SK-MEL-5 (cell line): ENCODE measurements at regions not wholly inside any gene's neighbourhood (a gene's known extent, or its start where the extent isn't known, plus 50 kb on each side); places are given as distances from the start of the nearest gene placed in this dataset.
"Not testable (repeated sequence)": the region's sequence is repeated elsewhere in the genome, so short reads cannot be mapped to it uniquely, and the experiment has no call there.

Experiments
- DNase-seq: peaks from one replicate; pipeline ENCODE4 v3.0.0-alpha.2; 2016; ENCODE audit warnings: low read depth, low spot score
- in situ Hi-C: cut with HindIII; loops from 2 replicates; pipeline ENCODE4 v1.10.0; 2016; ENCODE audit warnings: low sequenced_read_pairs, high pct_unique_total_duplicates, low pct_unique_long_range_greater_than_20kb

DNA sequence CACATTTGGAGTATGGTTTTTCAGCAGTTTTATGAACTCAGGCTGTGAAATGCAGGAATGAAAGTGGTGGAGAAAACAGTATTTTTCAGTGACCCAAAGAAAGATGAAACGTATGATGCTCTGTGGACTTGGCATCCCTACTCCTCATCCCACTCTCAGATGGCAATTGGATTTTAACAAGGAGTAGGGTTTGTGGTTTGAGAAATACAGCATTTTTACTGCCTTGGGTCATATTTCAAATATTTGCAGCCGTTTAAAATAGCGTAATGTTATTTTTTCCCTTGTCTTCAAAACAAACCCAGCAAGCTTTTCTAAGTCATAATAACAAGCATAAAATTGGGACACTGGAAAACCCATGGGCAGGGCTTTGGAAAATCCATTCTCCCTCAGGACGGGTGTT lies 117.2 kb upstream of the LRIG1 start:
- in situ Hi-C loops, result no loop called here
- DNase-seq, result no peak

DNA sequence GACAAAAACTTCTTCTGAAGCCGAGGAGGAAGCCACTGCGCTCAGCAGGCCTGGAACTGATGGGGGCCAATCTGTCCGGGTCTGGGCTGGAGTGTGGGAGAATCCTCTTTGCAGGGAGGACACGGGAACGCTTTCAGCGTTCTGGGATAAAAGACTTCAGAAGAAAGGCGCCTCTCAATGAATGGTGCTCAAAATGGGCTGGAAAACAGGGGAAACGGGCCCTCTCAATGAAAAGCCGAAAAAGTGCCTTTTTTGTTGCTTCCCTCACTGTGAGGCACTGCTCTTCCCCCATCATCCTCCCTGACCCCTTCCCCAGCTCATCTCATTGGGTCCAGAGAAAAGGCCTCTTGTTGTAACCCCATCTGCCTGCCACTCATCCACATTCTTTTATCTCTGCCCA lies 119.5 kb upstream of the LRIG1 start:
- in situ Hi-C loops, result no loop called here
- DNase-seq, result no peak

DNA sequence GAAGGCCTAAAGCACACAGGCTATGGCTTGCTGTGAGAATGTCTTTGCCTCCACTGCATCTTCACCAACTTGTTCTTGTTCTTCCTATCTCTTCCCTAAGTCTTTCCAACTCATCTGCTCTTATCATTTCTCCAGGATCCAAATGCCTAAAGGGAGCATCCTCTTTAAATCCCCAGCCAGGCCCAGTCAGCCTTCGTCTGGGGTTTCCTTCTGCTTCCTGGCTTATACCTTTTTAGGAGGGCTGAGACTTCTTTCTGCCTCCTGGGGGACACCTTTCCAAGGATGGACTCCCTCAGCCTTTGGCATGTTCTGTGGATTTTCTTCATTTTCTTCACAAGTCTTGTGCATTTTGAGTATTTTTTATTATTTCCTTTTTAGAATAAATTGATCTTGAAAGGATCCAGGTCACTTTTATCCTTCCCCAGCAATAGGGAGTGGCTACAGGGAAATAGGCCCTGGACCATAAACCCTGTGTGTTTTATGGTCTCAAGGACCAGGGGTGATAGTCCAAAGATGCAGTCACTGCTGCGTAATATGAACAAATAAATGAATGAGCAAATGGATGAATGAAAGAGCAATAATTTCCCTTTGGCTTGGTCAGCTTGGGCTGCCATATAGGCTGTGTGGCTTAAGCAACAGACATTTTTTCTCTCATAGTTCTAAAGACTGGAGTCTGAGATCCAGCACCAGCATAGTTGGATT lies 122.1 kb upstream of the LRIG1 start:
- in situ Hi-C loops, result no loop called here
- no peak for DNase-seq

DNA sequence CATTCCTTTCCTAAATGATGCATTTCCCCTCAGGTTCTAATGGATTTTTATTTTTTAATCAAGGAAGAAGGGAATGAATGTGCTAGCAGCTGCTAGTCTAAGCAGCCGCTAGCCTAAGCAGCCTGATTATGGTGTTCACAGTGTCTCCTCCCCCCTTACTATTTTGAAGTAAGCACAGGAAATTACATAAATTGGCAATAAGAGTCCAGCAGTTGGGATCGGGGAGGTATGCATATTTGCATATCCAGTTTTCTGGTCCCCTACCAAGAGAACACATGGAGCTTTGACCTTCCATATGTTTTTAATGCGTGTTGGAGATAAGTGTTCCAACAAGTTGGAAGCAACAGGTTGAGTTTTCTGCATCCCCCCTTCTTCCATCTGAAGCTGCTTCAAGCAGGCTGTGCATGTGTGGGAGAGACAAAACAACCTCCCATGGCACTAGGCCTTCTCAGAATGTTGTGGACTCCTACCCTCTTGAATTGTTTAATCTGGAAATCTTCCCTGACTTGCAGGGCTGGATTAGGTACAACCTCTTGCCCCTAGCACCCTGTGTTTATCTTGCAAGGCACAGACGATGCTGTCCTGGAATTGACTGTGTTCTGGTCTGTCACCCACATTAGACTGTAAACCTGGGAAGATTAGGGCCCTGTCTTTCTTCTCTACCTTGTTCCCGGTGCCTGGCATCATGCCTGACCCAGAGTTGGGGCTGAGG lies 124.8 kb upstream of the LRIG1 start:
- in situ Hi-C loops, result no loop called here
- DNase-seq, result no peak

DNA sequence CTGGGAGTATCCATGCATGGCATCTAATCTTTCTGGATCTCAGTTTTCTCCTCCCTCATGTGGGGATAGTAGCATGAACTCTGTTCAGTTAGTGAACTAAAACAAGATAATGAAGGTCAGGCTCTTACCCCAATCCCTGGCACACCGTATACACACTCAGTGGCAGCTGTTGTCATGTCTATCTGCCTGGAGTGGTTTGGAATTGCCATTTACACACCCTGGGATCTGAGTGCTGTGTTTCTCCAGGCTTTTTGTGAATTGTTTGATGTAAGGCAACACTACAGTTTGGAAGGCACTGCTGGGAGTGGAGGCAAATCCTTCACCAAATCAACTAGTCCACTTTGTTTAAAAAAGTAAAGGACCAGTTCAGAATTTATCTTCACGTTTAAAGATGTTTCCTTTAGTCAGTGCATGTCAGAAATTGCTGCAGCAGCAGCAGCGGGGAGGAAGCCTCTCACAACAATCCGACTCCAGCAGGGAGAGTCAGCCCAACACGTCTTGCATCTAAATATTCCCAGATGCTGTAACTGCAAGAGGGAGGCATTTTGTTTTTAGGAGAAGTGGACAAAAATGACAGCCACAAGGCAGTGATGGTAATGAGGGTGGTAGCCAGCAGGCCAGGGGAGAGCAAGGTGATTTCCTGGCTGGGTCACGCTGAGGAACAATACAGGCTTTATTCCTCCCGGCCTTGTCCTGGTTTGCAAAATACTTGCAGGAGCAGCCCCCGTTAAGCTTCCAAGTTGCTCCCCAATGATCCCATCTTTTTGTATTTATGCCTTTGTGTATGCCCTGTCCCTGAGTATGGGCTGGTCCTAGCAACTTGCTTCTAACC lies 128.5 kb upstream of the LRIG1 start:
- in situ Hi-C loops, result no loop called here
- DNase-seq, result no peak

DNA sequence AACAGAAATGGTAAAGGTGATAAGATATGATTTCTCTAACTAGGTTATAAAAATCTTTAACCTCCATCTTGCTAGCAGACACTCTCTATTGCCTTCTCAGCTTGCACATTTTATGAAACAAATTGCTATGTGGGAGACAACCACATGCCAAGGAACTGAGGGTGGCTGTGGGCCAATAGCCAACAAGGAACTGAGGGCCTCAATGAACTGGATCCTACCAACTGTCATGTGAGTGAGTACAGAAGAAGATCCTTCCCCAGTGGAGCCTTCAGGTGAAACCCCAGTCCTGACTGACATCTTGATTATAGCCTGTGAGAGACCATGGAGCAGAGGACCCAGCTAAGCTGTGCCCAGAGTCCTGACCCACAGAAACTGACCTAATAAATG lies 129.2 kb upstream of the LRIG1 start:
- DNase-seq, result no peak
- in situ Hi-C loops, result no loop called here

DNA sequence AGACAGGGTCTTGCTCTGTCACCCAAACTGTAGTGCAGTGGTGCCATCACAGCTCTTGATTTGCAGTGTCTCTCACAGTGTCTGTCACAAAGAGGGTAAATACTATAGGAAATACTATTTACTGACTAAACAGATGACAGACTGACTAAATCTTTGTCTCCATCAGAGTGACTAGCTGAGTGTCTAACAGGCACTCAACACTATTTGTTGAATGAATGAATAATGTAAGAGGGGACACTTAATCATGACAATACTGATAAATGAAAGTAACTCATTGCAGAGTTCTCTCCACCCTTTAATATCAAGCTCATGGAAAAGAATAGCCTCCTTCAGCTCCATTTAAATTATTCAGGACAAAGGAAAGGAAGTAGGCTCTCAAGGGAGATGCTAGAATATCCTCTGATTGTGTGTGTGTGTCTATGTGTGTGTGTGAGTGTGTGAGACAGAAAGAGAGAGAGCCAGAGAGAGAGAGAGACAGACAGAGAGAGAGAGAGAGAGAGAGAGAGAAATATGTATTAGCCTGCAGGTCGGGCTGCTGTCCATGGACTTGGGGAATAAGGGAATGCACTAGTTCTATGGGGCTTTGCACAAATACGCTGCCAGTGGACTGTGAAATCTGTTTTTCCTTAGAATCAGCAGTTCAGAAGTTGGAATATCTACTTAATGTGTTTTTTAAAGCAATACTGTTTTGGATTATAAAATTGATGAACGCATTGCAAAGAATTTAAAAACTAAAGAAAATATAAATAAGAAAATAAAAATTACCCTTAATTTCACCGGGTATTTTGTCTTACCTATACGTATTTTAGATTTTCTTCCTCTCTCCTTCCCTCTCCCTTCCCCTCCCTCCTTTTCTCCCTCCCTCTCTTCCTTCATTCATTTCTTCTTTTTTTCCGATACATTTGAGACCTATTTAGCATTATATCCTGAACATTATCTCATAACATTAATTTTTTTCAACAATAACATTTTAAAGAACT lies 132.9 kb upstream of the LRIG1 start:
- peak; percentile 23 for DNase-seq
- in situ Hi-C loops, result no loop called here

DNA sequence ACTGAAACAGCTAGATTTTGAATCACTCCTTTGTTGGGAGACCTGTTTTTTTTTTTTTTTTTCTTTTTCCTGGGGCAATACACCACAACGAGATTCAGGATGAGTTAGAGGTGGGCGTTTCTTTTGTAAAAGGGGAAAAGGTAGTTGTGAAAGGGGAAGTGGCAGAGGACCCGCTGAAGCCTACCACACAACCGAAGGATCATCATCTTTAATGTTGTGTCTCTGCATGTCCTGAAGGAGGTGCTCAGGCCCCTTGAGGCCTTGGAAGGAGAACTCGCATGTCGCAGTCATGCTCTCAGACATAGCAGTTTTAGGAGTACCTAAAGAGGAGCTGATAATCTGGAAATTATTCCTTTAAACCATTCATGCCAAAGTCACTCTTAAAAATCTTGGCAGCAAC lies 137.9 kb upstream of the LRIG1 start:
- in situ Hi-C loops, result no loop called here
- DNase-seq, result peak; percentile 55

DNA sequence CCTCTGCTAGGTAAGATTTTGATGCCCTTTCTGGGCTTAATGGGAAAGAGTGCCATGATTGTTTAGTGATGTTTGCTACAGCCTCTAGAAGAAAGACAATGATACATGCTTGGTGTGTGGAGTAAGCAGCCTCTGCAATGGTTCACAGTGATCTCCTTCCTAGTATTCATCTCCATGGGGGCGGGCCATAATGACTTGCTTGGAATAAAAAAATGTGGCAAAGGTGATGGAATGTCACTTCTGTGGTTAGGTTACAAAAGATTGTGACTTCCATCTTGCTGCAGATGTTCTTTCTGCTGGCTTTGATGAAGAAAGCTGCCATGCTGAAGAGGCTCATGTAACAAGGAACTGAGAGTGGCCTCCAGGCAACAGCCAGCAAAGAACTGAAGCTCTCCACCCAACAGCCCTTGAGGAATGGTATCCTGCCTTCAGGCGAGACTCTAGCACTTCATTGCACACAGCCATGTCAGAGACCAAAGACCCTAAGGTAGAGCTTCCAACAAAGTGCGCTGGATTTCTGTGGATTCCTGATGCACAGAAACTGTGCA lies 139.1 kb upstream of the LRIG1 start:
- in situ Hi-C loops, result no loop called here
- no peak for DNase-seq

DNA sequence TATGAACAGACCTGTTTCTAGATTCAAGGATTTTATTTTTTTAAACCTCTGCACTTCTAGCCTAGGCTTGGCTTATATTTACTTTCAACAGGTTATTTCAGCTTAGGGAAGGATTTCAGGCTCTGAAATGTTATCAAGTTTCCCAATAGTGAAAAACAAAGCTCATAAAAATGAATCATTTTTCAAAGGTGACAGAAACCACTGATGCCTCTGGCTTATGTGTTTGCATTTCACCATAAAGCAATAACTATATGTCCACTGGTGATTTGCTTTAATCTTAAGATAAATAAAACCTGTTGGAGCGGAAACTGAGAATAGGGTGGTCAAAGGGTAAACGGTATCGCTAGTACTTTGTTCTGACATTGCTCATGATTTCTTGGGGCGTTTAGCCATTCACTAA lies 141.2 kb upstream of the LRIG1 start:
- in situ Hi-C loops, result no loop called here
- no peak for DNase-seq

DNA sequence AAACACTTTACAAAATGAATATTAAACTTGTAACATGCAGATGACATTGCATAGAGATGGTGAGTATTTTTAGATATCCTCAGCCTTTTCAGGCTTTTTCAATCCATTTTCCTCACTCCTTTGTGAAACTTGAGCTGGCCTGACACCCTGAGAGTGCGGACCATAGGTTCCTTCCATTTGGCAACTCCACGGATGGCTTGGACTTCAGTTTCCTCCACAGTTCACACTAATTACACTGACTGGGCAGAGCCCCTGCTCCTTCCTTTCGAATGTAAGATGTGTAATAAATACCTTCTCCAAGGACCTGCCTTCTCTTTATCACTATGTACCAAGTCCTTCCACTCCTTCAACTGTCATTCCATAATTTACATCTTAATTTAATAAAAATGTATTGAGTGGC lies 141.7 kb upstream of the LRIG1 start:
- no peak for DNase-seq
- in situ Hi-C loops, result no loop called here

DNA sequence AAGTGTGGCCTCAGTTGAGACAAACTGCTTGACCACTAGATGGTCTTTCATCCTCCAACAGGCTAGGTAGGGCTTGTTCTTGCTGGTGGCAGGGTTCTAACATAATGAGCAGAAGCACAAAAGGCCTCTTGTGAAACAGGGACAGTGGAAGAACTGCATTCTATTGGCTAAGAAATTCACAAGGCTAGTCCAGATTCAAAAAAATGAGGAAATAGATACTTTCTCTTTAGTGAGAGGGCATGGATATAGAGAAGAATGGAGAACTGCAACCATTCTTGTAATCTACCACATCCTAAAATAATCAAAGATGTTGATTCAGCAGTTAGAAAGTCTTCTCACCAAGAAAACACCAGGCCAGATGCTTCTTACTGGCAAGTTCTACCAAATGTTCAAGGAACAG lies 143.7 kb upstream of the LRIG1 start:
- DNase-seq, result no peak

DNA sequence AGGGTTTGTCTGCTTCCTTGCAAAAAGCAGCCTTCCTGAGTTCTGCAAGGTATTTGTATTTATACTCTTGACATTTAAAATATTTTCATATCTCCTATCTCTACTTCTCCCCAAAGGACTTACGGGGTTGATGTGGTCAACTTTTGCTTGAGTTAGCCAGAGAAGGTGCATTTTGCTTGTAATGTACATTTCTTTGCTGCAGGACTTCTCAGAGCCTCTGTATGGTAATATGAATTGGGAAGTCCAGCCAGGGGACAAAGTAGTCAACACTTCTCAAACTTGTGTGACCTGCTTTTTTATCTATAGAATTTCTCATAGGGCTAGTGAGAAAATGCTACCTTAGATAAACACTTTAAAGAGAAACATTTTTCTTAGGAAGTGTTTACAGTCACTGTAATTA lies 148.2 kb upstream of the LRIG1 start:
- in situ Hi-C loops, result no loop called here
- no peak for DNase-seq

More for the DNA sequence above, 143.7 kb upstream of the LRIG1 start:
- in situ Hi-C loops, result no loop called here

DNA sequence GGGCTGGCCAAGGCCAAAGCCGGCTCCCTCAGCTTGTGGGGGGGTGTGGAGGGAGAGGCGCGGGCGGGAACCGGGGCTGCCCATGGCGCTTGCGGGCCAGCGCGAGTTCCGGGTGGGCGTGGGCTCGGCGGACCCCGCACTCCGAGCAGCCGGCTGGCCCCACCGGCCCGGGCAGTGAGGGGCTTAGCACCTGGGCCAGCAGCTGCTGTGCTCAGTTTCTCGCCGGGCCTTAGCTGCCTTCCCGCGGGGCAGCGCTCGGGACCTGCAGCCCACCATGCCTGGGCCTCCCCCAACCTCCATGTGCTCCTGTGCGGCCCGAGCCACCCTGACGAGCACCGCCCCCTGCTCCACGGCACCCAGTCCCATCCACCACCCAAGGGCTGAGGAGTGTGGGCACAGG lies 150.7 kb upstream of the LRIG1 start:
- DNase-seq, in situ Hi-C loops: not testable (repeated sequence)

DNA sequence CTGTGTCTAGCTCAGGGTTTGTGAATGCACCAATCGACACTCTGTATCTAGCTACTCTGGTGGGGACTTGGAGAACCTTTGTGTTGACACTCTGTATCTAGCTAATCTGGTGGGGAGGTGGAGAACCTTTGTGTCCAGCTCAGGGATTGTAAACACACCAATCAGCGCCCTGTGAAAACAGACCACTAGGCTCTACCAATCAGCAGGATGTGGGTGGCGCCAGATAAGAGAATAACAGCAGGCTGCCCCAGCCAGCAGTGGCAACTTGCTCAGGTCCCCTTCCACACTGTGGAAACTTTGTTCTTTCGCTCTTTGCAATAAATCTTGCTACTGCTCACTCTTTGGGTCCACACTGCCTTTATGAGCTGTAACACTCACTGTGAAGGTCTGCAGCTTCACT lies 151.3 kb upstream of the LRIG1 start:
- in situ Hi-C loops, DNase-seq: not testable (repeated sequence)

DNA sequence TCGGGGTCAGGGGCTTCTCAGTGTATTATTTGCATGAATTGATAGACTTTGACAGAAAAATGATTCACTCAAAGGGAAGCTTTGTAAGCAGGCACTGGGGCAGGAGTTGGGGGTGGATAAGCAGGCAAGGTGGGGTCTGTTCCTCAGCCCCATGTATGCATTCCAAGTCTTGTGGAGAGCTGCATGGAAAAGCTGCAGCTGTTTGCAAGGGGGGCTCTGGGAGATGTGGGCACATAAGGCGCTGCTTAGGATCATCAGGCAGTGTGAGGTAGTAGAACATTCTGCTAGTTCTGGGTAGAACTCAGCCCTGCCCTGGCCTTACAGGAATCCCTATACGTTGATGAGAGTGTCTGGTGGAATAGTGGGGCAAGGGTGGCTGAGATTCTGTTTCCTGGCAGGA lies 154.2 kb upstream of the LRIG1 start:
- in situ Hi-C loops, result no loop called here
- DNase-seq, result no peak

DNA sequence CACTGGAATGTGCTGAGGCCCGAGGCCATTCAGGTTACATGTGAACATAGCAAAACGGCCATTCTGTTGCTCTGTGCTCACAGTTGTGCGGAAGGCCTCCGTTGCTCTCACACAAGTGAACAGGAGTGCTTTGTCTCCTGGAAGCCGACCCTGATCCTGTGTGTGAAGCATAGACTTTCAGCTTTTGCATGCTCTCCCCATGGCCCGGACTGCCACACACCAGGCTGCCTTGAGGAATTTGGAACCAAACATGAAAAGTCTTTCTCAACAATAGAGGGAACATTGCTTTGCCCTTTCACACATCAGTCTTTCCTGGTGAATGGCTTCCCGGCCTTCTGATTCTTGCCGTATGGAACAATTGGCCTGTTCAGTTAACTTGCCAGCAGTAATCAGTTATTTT lies 154.8 kb upstream of the LRIG1 start:
- in situ Hi-C loops, result no loop called here
- no peak for DNase-seq
